OCI-LY7 (cell line): ENCODE measurements at regions not wholly inside any gene's neighbourhood (a gene's known extent, or its start where the extent isn't known, plus 50 kb on each side); places are given as distances from the start of the nearest gene placed in this dataset.

Experiments used
- BruUV-seq: library from RNA; stranded (reverse); fragments of 400-500 nt; replicated peaks from 2 replicates; lab custom pipeline; 2021; lab: Mats Ljungman, UMichigan
- CTCF ChIA-PET: fragments of 300-600 bp; sonication (Branson Sonifier 250); formaldehyde crosslinking; loops from one replicate; lab custom pipeline; 2022; ENCODE audit warnings: antibody characterized with exemption; ENCODE audit not compliant: unreplicated experiment; lab: Charles Lee
- POLR2A ChIA-PET: fragments of 300-600 bp; sonication (Branson Sonifier 250); formaldehyde crosslinking; loops from one replicate; lab custom pipeline; 2022; ENCODE audit warnings: antibody characterized with exemption; lab: Charles Lee
- DNase-seq: peaks from one replicate; pipeline ENCODE4 v3.0.0-alpha.2; 2015; ENCODE audit warnings: low spot score
- H2AFZ ChIP-seq: fragments of 200-600 bp; sonication (generic), shearing (Covaris generic); 2 replicates; pipeline ENCODE4 v1.6.1; 2014; ENCODE audit warnings: mild to moderate bottlenecking, antibody characterized with exemption, low read length, moderate library complexity
- H3K27ac ChIP-seq: fragments of 200-600 bp; sonication (generic); 2 replicates; pipeline ENCODE4 v1.5.1; 2014; ENCODE audit warnings: mixed run types, low read depth, mild to moderate bottlenecking, moderate library complexity, low read length, inconsistent platforms; ENCODE audit not compliant: poor library complexity, severe bottlenecking
- H3K36me3 ChIP-seq: fragments of 200-600 bp; sonication (generic); 2 replicates; pipeline ENCODE4 v1.6.1; 2014; ENCODE audit warnings: mild to moderate bottlenecking, antibody characterized with exemption, low read length, moderate library complexity, mixed read lengths; ENCODE audit not compliant: insufficient read depth
- H3K4me1 ChIP-seq: fragments of 200-600 bp; sonication (generic); 2 replicates; pipeline ENCODE4 v1.5.1; 2014; ENCODE audit warnings: mild to moderate bottlenecking, low read length; ENCODE audit not compliant: insufficient read depth, poor library complexity, severe bottlenecking
- H3K4me2 ChIP-seq: fragments of 200-600 bp; sonication (generic); 2 replicates; pipeline ENCODE4 v1.6.1; 2014; ENCODE audit warnings: mild to moderate bottlenecking, low read length
- H3K4me3 ChIP-seq: fragments of 200-600 bp; sonication (generic); 2 replicates; pipeline ENCODE4 v1.5.1; 2014; ENCODE audit warnings: mild to moderate bottlenecking, low read depth, low read length; ENCODE audit not compliant: poor library complexity, severe bottlenecking
- H3K79me2 ChIP-seq: fragments of 200-600 bp; sonication (generic); 2 replicates; pipeline ENCODE4 v1.6.1; 2016; ENCODE audit warnings: low read depth, mild to moderate bottlenecking, low read length, moderate library complexity, mixed read lengths; ENCODE audit not compliant: insufficient read depth
- H3K9me2 ChIP-seq: fragments of 200-600 bp; sonication (generic); 2 replicates; pipeline ENCODE4 v1.6.1; 2016; ENCODE audit warnings: mild to moderate bottlenecking, low read length, mixed read lengths; ENCODE audit not compliant: insufficient read depth
- H3K9me3 ChIP-seq: fragments of 200-600 bp; sonication (generic); 2 replicates; pipeline ENCODE4 v1.6.1; 2014; ENCODE audit warnings: mild to moderate bottlenecking, mixed run types, low read length, mixed read lengths
- H4K20me1 ChIP-seq: fragments of 200-600 bp; sonication (generic); 2 replicates; pipeline ENCODE4 v1.6.1; 2014; ENCODE audit warnings: mild to moderate bottlenecking, antibody characterized with exemption, low read length, moderate library complexity, mixed read lengths; ENCODE audit not compliant: insufficient read depth
- CTCF ChIP-seq: fragments of 200-600 bp; sonication (generic); conservative IDR thresholded peaks from 2 replicates; pipeline ENCODE4 v1.5.1; 2014; ENCODE audit warnings: mild to moderate bottlenecking, antibody characterized with exemption, low read length, moderate library complexity, mixed read lengths
- EZH2phosphoT487 ChIP-seq: fragments of 200-600 bp; sonication (generic); IDR thresholded peaks from 2 replicates; pipeline ENCODE4 v1.6.1; 2018; ENCODE audit warnings: low read depth, borderline replicate concordance, mild to moderate bottlenecking, mixed run types, antibody characterized with exemption, low read length, moderate library complexity, mixed read lengths
- intact Hi-C: fragments of 100-400 bp; cut with micrococcal nuclease; formaldehyde crosslinking; loops from one replicate; pipeline ENCODE4 v1.10.0; 2022; ENCODE audit not compliant: unreplicated experiment

DNA sequence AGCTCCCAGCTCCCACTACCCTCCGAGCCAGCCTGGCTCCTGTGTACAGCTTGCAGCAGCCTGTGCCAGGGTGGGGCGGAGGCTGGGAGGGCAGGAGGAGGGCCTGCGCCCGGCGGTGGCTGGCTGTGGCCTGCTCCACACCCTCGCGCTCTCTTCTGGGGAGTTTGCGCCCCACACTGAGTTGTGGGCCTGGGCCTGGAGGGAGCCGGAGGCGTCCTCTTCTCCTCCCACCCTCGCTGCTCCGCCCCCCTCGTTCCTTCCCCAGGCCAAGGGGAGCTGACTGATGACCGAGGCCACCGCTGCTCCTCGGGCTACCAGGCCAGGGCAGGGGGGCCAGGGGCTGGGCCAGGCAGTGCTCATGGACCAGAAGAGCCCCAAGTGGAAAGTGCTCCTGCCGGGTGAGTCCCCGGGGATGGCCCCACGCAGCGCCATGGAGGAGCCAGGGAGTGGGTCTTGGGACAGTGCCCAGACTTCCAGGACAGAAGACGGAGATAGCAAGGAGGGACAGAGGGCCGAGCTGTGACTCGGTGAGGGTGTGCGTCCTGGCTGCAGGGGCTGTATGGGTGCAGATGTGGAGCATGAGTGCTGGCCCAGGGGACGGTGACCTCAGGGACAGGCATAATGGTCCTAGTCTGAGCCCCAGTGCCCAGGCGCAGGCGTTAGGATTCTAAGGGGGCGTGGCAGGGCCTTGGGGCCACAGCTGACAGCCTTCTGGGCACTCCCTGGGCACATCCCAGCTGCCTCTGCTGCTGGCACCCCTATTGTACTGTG is 242.1 kb upstream of the GSE1 start:
- no peak for DNase-seq
- Histone ChIP-seq H3K9me3 (no peaks in the 10 kb centered on the region), H3K79me2 (no peaks in the 10 kb centered on the region), H3K36me3 (no peaks in the 10 kb centered on the region), H3K9me2 (no peaks in the 10 kb centered on the region), H3K4me2 (no peak overlapping the region), H3K4me1 (no peaks in the 10 kb centered on the region), H3K4me3 (no peak overlapping the region), H4K20me1 (no peaks in the 10 kb centered on the region), H2AFZ (no peak overlapping the region), H3K27ac (no peak overlapping the region)
- POLR2A ChIA-PET = no interaction called here
- CTCF ChIA-PET = interaction anchor here (0.6 kb wide), 1 partner anchor 370 kb away, joined by 3 read pairs; no protein-coding TSS in a partner anchor
- no TSS peak for BruUV-seq
- intact Hi-C loops = no loop called here
- no peak for TF ChIP-seq CTCF
- TF ChIP-seq EZH2phosphoT487 = no peak

- Histone ChIP-seq H3K36me3 (no peaks in the 10 kb centered on the region), H4K20me1 (no peaks in the 10 kb centered on the region), H3K4me1 (no peaks in the 10 kb centered on the region), H3K9me2 (no peaks in the 10 kb centered on the region), H3K4me3 (no peak overlapping the region), H2AFZ (no peak overlapping the region), H3K4me2 (no peak overlapping the region), H3K9me3 (no peaks in the 10 kb centered on the region), H3K79me2 (no peaks in the 10 kb centered on the region), H3K27ac (no peak overlapping the region)
- no peak for DNase-seq
- ChIA-PET POLR2A (interaction anchor here (0.7 kb wide), 1 partner anchor 10 kb away, joined by 3 read pairs; no protein-coding TSS in a partner anchor), CTCF (no interaction called here)
- intact Hi-C loops = no loop called here
- no TSS peak for BruUV-seq
- TF ChIP-seq CTCF = no peak
- TF ChIP-seq EZH2phosphoT487 = no peak
Measured at GRCh38 chr16:85371948-85372347, 241.2 kb upstream of the GSE1 start.

- Histone ChIP-seq H3K9me2 (no peaks in the 10 kb centered on the region), H3K4me2 (no peak overlapping the region), H3K79me2 (no peaks in the 10 kb centered on the region), H3K36me3 (no peaks in the 10 kb centered on the region), H3K4me1 (no peaks in the 10 kb centered on the region), H4K20me1 (no peaks in the 10 kb centered on the region), H3K27ac (no peak overlapping the region), H2AFZ (no peak overlapping the region), H3K9me3 (no peaks in the 10 kb centered on the region), H3K4me3 (no peak overlapping the region)
- TF ChIP-seq EZH2phosphoT487 = no peak
- TF ChIP-seq CTCF = no peak
- POLR2A ChIA-PET = no interaction called here
- BruUV-seq = no TSS peak
- CTCF ChIA-PET = no interaction called here
- no peak for DNase-seq
- intact Hi-C loops = no loop called here
Measured at GRCh38 chr16:85372627-85373372, 240.3 kb upstream of the GSE1 start.
